GM21367 (cell line): ENCODE measurements at regions not wholly inside any gene's neighbourhood (a gene's known extent, or its start where the extent isn't known, plus 50 kb on each side); places are given as distances from the start of the nearest gene placed in this dataset.
"Not testable (repeated sequence)": the region's sequence is repeated elsewhere in the genome, so short reads cannot be mapped to it uniquely, and the experiment has no call there.

Experiments
- ATAC-seq: cut with Tn5 transposase; IDR thresholded peaks from one replicate; pipeline ENCODE4 v1.9.1; 2021; ENCODE audit not compliant: unreplicated experiment

- no peak for ATAC-seq
These were observed 847.3 kb upstream of the ACVR2A start for GRCh38 chr2:146997488-146997887.

- ATAC-seq, result no peak
These were observed 850.6 kb upstream of the ACVR2A start for GRCh38 chr2:146994246-146994645.

- ATAC-seq, result no peak
These were observed 852.4 kb upstream of the ACVR2A start for GRCh38 chr2:146992466-146992865.

- ATAC-seq, result no peak
These were observed 852.8 kb upstream of the ACVR2A start for GRCh38 chr2:146992057-146992456.

- no peak for ATAC-seq
These were observed 854.3 kb upstream of the ACVR2A start for GRCh38 chr2:146990311-146991054.

- no peak for ATAC-seq
These were observed 855.1 kb upstream of the ACVR2A start for GRCh38 chr2:146989741-146990140.

- ATAC-seq, result no peak
These were observed 856.8 kb upstream of the ACVR2A start for GRCh38 chr2:146987996-146988395.

GRCh38 chr2:146986161-146986560, 858.7 kb upstream of the ACVR2A start:
- ATAC-seq, result peak; percentile 55

- ATAC-seq, result no peak
These were observed 859.1 kb upstream of the ACVR2A start for GRCh38 chr2:146985753-146986152.

- ATAC-seq, result no peak
These were observed 860.8 kb upstream of the ACVR2A start for GRCh38 chr2:146984014-146984413.

- no peak for ATAC-seq
These were observed 862.4 kb upstream of the ACVR2A start for GRCh38 chr2:146982393-146982846.

GRCh38 chr2:146981921-146982320, 862.9 kb upstream of the ACVR2A start:
- ATAC-seq, result no peak

- no peak for ATAC-seq
These were observed 865.1 kb upstream of the ACVR2A start for GRCh38 chr2:146979746-146980145.

- no peak for ATAC-seq
These were observed 866.0 kb upstream of the ACVR2A start for GRCh38 chr2:146978577-146979555.

- not testable (repeated sequence) for ATAC-seq
These were observed 873.8 kb upstream of the ACVR2A start for GRCh38 chr2:146970981-146971380.

GRCh38 chr2:146969703-146970102, 875.1 kb upstream of the ACVR2A start:
- ATAC-seq, result not testable (repeated sequence)

- no peak for ATAC-seq
These were observed 880.3 kb upstream of the ACVR2A start for GRCh38 chr2:146964494-146964893.

- ATAC-seq, result no peak
These were observed 890.3 kb upstream of the ACVR2A start for GRCh38 chr2:146954544-146954943.

- ATAC-seq, result no peak
These were observed 892.1 kb upstream of the ACVR2A start for GRCh38 chr2:146952696-146953095.

- ATAC-seq, result no peak
These were observed 893.9 kb upstream of the ACVR2A start for GRCh38 chr2:146950911-146951310.

GRCh38 chr2:146950361-146950760, 894.5 kb upstream of the ACVR2A start:
- no peak for ATAC-seq

- no peak for ATAC-seq
These were observed 895.4 kb upstream of the ACVR2A start for GRCh38 chr2:146949400-146949799.
